Stimulated activated CD4-positive, alpha-beta T cell treated with anti-CD3 and anti-CD28 coated beads, Interleukin-15, amount 100 ng/mL, for 24 hours (primary cell): ENCODE measurements at regions not wholly inside any gene's neighbourhood (a gene's known extent, or its start where the extent isn't known, plus 50 kb on each side); places are given as distances from the start of the nearest gene placed in this dataset.
"Not testable (repeated sequence)": the region's sequence is repeated elsewhere in the genome, so short reads cannot be mapped to it uniquely, and the experiment has no call there.

Experiments used
- DNase-seq: peaks from one replicate; pipeline ENCODE4 v3.0.0-alpha.2; 2020

- DNase-seq, result no peak
These were observed 266.1 kb upstream of the HDAC4 start for GRCh38 chr2:239666855-239667376.

GRCh38 chr2:239666053-239666854 lies 265.4 kb upstream of the HDAC4 start:
- no peak for DNase-seq

- no peak for DNase-seq
These were observed 263.5 kb upstream of the HDAC4 start for GRCh38 chr2:239664216-239664810.

GRCh38 chr2:239663364-239663924 lies 262.6 kb upstream of the HDAC4 start:
- DNase-seq, result no peak

- no peak for DNase-seq
These were observed 261.7 kb upstream of the HDAC4 start for GRCh38 chr2:239662413-239663120.

GRCh38 chr2:239661334-239662312 lies 260.8 kb upstream of the HDAC4 start:
- DNase-seq, result no peak

- no peak for DNase-seq
These were observed 259.8 kb upstream of the HDAC4 start for GRCh38 chr2:239660390-239661230.

- DNase-seq, result no peak
These were observed 257.2 kb upstream of the HDAC4 start for GRCh38 chr2:239657992-239658391.

- no peak for DNase-seq
These were observed 256.4 kb upstream of the HDAC4 start for GRCh38 chr2:239657236-239657635.

- DNase-seq, result no peak
These were observed 253.4 kb upstream of the HDAC4 start for GRCh38 chr2:239654266-239654665.

GRCh38 chr2:239651859-239652258 lies 251.0 kb upstream of the HDAC4 start:
- DNase-seq, result no peak

- no peak for DNase-seq
These were observed 249.9 kb upstream of the HDAC4 start for GRCh38 chr2:239650674-239651073.

GRCh38 chr2:239649309-239649708 lies 248.5 kb upstream of the HDAC4 start:
- DNase-seq, result no peak

GRCh38 chr2:239648607-239649006 lies 247.8 kb upstream of the HDAC4 start:
- DNase-seq, result no peak

GRCh38 chr2:239647052-239647819 lies 246.4 kb upstream of the HDAC4 start:
- DNase-seq, result no peak

- no peak for DNase-seq
These were observed 245.4 kb upstream of the HDAC4 start for GRCh38 chr2:239646184-239646583.

- not testable (repeated sequence) for DNase-seq
These were observed 243.8 kb upstream of the HDAC4 start for GRCh38 chr2:239644594-239644993.

GRCh38 chr2:239644011-239644410 lies 243.2 kb upstream of the HDAC4 start:
- DNase-seq, result no peak

- DNase-seq, result no peak
These were observed 241.7 kb upstream of the HDAC4 start for GRCh38 chr2:239642406-239643004.

GRCh38 chr2:239641904-239642303 lies 241.1 kb upstream of the HDAC4 start:
- not testable (repeated sequence) for DNase-seq
